ENCODE measurements at regions not wholly inside any gene's neighbourhood (a gene's known extent, or its start where the extent isn't known, plus 50 kb on each side); places are given as distances from the start of the nearest gene placed in this dataset.

GRCh38 chr6:76694795-76695194, 622.3 kb upstream of the IMPG1 start:
- TF ChIP-seq CTCF (IDR thresholded peaks at IDR 0.05; ENCODE audit: low read depth, low read length, missing input control) (no peak), ZBTB33 (IDR thresholded peaks at IDR 0.05) (no peak), RAD21 (IDR thresholded peaks at IDR 0.05) (no peak), EGR1 (IDR thresholded peaks at IDR 0.05; ENCODE audit: low read depth in 2 of 2) (no peak)

Measured in liver (tissue), 3 donors.